Activated T-helper 17 cell treated with anti-CD3 and anti-CD28 coated beads, Interleukin-2, amount 50 U/mL, for 72 hours (primary cell): ENCODE measurements at regions not wholly inside any gene's neighbourhood (a gene's known extent, or its start where the extent isn't known, plus 50 kb on each side); places are given as distances from the start of the nearest gene placed in this dataset.
"Not testable (repeated sequence)": the region's sequence is repeated elsewhere in the genome, so short reads cannot be mapped to it uniquely, and the experiment has no call there.

Experiments used
- ATAC-seq: fragments of 150-1000 bp; cut with Tn5 transposase; replicated peaks from 2 replicates; pipeline ENCODE4 v1.10.0; 2021; ENCODE audit warnings: mild to moderate bottlenecking, moderate library complexity
- H3K27ac Mint-ChIP-seq: one replicate; pipeline ENCODE4 v1.8.0; 2022; ENCODE audit warnings: mixed read lengths
- H3K27me3 Mint-ChIP-seq: one replicate; pipeline ENCODE4 v1.8.0; 2022; ENCODE audit warnings: mixed read lengths
- H3K36me3 Mint-ChIP-seq: one replicate; pipeline ENCODE4 v1.8.0; 2022; ENCODE audit warnings: low read depth, mild to moderate bottlenecking, mixed read lengths
- H3K4me1 Mint-ChIP-seq: one replicate; pipeline ENCODE4 v1.8.0; 2022; ENCODE audit warnings: mixed read lengths
- H3K4me3 Mint-ChIP-seq: one replicate; pipeline ENCODE4 v1.8.0; 2022; ENCODE audit warnings: mild to moderate bottlenecking, mixed read lengths
- H3K9me3 Mint-ChIP-seq: one replicate; pipeline ENCODE4 v1.8.0; 2022; ENCODE audit warnings: mixed read lengths

- H3K9me3 Mint-ChIP-seq = no peaks in the 10 kb centered on the region
- no peak overlapping the region for H3K4me3 Mint-ChIP-seq
- no peak overlapping the region for H3K27ac Mint-ChIP-seq
Observed at GRCh38 chr7:149616898-149617297, 119.3 kb upstream of the ZNF746 start.

GRCh38 chr7:149615690-149616270 is 118.2 kb upstream of the ZNF746 start:
- Mint-ChIP-seq H3K27me3 (no peaks in the 10 kb centered on the region), H3K9me3 (no peaks in the 10 kb centered on the region), H3K27ac (peak overlapping the region; percentile 39), H3K36me3 (peaks cover 100% of the 10 kb centered on the region), H3K4me1 (peaks cover 13% of the 10 kb centered on the region), H3K4me3 (no peak overlapping the region)
- ATAC-seq = no peak

More at GRCh38 chr7:149616898-149617297, 119.3 kb upstream of the ZNF746 start:
- Mint-ChIP-seq H3K4me1 (peaks cover 22% of the 10 kb centered on the region), H3K27me3 (no peaks in the 10 kb centered on the region), H3K36me3 (peaks cover 100% of the 10 kb centered on the region)
- no peak for ATAC-seq

DNA sequence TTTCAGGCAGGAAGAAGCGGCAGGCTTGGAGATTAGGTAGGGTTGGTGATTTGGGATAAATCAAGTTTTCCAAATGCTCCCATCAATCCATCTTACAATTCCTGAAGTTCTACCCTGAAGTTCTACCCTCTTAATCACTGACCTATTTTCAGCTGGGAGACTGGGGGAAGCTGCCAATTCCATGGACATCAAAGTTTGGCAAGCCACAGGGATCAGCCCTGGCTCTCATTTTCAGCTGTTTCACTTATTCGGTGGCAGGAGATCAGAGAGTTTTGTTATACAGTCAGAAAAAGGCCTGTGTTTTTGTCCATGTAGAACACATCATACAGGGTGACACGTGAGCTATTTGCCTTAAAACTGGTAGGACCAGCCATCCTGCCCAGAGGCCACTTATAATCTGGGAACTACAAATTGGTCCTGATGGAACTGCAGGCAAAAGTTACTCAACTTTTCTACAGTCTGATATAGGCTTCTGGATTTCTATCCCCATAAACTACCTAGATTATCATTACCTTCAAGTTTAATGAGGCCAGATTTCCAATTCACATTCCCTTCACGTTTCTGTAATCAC is 112.9 kb upstream of the ZNF746 start:
- no peak overlapping the region for H3K4me3 Mint-ChIP-seq
- peaks cover 13% of the 10 kb centered on the region for H3K4me1 Mint-ChIP-seq
- no peak for ATAC-seq
- peaks cover 100% of the 10 kb centered on the region for H3K36me3 Mint-ChIP-seq
- no peak overlapping the region for H3K27ac Mint-ChIP-seq
- no peaks in the 10 kb centered on the region for H3K27me3 Mint-ChIP-seq
- no peaks in the 10 kb centered on the region for H3K9me3 Mint-ChIP-seq

- no peaks in the 10 kb centered on the region for H3K9me3 Mint-ChIP-seq
- no peak for ATAC-seq
- H3K27me3 Mint-ChIP-seq = no peaks in the 10 kb centered on the region
- H3K27ac Mint-ChIP-seq = no peak overlapping the region
- H3K4me3 Mint-ChIP-seq = no peak overlapping the region
- peaks cover 96% of the 10 kb centered on the region for H3K36me3 Mint-ChIP-seq
- H3K4me1 Mint-ChIP-seq = peaks cover 13% of the 10 kb centered on the region
Observed at GRCh38 chr7:149608168-149608567, 110.6 kb upstream of the ZNF746 start.

DNA sequence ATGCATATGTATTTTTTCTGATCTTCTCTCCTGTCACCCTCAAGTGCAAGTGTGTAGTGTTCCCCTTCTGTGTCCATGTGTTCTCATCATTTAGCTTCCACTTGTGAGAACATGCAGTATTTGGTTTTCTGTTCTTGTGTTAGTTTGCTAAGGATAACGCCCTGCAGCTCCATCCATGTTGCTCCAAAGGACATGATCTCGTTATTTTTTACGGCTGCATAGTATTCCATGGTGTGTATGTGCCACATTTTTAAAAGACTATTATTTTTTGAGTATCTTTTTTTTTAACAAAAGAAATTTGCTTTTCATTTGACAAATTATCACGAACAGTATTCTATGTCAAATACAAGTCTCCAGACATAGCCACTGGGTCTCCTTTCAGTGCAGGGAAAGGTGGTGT is 110.1 kb upstream of the ZNF746 start:
- Mint-ChIP-seq H3K27ac (no peak overlapping the region), H3K4me3 (no peak overlapping the region), H3K27me3 (no peaks in the 10 kb centered on the region), H3K4me1 (peaks cover 13% of the 10 kb centered on the region), H3K9me3 (no peaks in the 10 kb centered on the region), H3K36me3 (peaks cover 96% of the 10 kb centered on the region)
- no peak for ATAC-seq

DNA sequence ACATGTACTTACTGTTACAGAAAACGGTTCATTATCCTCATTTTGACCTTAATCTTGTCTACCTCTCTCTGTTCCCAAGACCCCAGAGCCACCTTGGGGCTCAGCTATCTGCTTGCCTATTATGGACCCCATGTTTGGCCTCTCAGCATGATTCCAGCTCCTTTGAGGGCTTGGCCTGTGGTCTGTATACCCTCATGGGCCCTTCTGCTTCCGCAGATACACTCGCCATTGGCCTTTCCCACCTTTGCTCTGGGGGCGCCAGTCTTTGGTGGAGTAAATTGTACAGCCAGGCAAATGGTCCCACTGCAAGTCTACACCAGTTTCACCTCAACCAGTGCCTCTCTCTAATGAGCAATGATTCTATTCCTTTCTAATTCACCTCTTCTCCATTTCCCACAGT is 109.2 kb upstream of the ZNF746 start:
- H3K4me3 Mint-ChIP-seq = no peak overlapping the region
- no peaks in the 10 kb centered on the region for H3K9me3 Mint-ChIP-seq
- peaks cover 13% of the 10 kb centered on the region for H3K4me1 Mint-ChIP-seq
- H3K36me3 Mint-ChIP-seq = peaks cover 96% of the 10 kb centered on the region
- no peak for ATAC-seq
- peak overlapping the region; percentile 61 for H3K27ac Mint-ChIP-seq
- H3K27me3 Mint-ChIP-seq = no peaks in the 10 kb centered on the region

- no peaks in the 10 kb centered on the region for H3K9me3 Mint-ChIP-seq
- peaks cover 96% of the 10 kb centered on the region for H3K36me3 Mint-ChIP-seq
- H3K4me1 Mint-ChIP-seq = peaks cover 13% of the 10 kb centered on the region
- no peaks in the 10 kb centered on the region for H3K27me3 Mint-ChIP-seq
- no peak overlapping the region for H3K4me3 Mint-ChIP-seq
- H3K27ac Mint-ChIP-seq = peak overlapping the region; percentile 1
- no peak for ATAC-seq
Observed at GRCh38 chr7:149605696-149606095, 108.1 kb upstream of the ZNF746 start.

- no peak overlapping the region for H3K4me3 Mint-ChIP-seq
- H3K27ac Mint-ChIP-seq = no peak overlapping the region
- H3K27me3 Mint-ChIP-seq = no peaks in the 10 kb centered on the region
- H3K4me1 Mint-ChIP-seq = peaks cover 21% of the 10 kb centered on the region
- no peak for ATAC-seq
- peaks cover 96% of the 10 kb centered on the region for H3K36me3 Mint-ChIP-seq
- H3K9me3 Mint-ChIP-seq = no peaks in the 10 kb centered on the region
Observed at GRCh38 chr7:149604521-149604920, 106.9 kb upstream of the ZNF746 start.

GRCh38 chr7:149600669-149601330 is 103.2 kb upstream of the ZNF746 start:
- Mint-ChIP-seq H3K4me1 (peaks cover 14% of the 10 kb centered on the region), H3K27ac (peak overlapping the region; percentile 98), H3K4me3 (peak overlapping the region; percentile 81), H3K36me3 (peaks cover 83% of the 10 kb centered on the region)
- H3K9me3 Mint-ChIP-seq, H3K27me3 Mint-ChIP-seq: not testable (repeated sequence)
- peak; percentile 96 for ATAC-seq

GRCh38 chr7:149599636-149600206 is 102.1 kb upstream of the ZNF746 start:
- peak; percentile 0 for ATAC-seq
- no peaks in the 10 kb centered on the region for H3K9me3 Mint-ChIP-seq
- H3K4me3 Mint-ChIP-seq = peak overlapping the region; percentile 81
- peaks cover 85% of the 10 kb centered on the region for H3K36me3 Mint-ChIP-seq
- peak overlapping the region; percentile 98 for H3K27ac Mint-ChIP-seq
- H3K4me1 Mint-ChIP-seq = peaks cover 17% of the 10 kb centered on the region
- no peaks in the 10 kb centered on the region for H3K27me3 Mint-ChIP-seq

- ATAC-seq = peak; percentile 17
- Mint-ChIP-seq H3K9me3 (no peaks in the 10 kb centered on the region), H3K4me3 (peak overlapping the region; percentile 81), H3K27ac (peak overlapping the region; percentile 98), H3K27me3 (no peaks in the 10 kb centered on the region), H3K36me3 (peaks cover 85% of the 10 kb centered on the region), H3K4me1 (peaks cover 21% of the 10 kb centered on the region)
Observed at GRCh38 chr7:149598721-149599308, 101.2 kb upstream of the ZNF746 start.

GRCh38 chr7:149597789-149598188 is 100.2 kb upstream of the ZNF746 start:
- H3K27ac Mint-ChIP-seq, H3K9me3 Mint-ChIP-seq, H3K27me3 Mint-ChIP-seq, ATAC-seq, H3K4me3 Mint-ChIP-seq: not testable (repeated sequence)
- peaks cover 81% of the 10 kb centered on the region for H3K36me3 Mint-ChIP-seq
- peaks cover 22% of the 10 kb centered on the region for H3K4me1 Mint-ChIP-seq

- peaks cover 81% of the 10 kb centered on the region for H3K36me3 Mint-ChIP-seq
- ATAC-seq = no peak
- H3K4me3 Mint-ChIP-seq = no peak overlapping the region
Observed at GRCh38 chr7:149595541-149595940, 97.9 kb upstream of the ZNF746 start.

DNA sequence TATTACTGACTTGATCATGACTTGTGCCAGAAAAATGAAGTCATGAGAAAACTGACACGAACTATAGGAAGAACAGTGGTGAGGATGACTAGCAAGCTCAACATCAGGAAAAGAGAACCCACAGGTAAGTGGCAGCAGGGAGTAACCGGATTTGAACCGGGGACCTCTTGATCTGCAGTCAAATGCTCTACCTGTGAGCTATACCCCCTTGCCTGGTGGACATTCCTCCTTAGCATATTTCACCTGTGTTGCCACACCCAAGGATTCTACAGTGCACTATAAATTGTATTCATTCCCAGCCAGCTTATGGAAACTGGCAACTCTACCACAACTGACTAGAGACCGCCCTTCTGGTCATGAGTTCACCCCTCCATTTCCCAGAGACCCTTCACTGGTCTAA is 97.5 kb upstream of the ZNF746 start:
- Mint-ChIP-seq H3K27ac (peak overlapping the region; percentile 3), H3K27me3 (no peaks in the 10 kb centered on the region), H3K4me3 (no peak overlapping the region), H3K4me1 (peaks cover 26% of the 10 kb centered on the region), H3K9me3 (no peaks in the 10 kb centered on the region), H3K36me3 (peaks cover 81% of the 10 kb centered on the region)
- no peak for ATAC-seq

More at GRCh38 chr7:149595541-149595940, 97.9 kb upstream of the ZNF746 start:
- H3K9me3 Mint-ChIP-seq = no peaks in the 10 kb centered on the region
- H3K27me3 Mint-ChIP-seq = no peaks in the 10 kb centered on the region
- peaks cover 27% of the 10 kb centered on the region for H3K4me1 Mint-ChIP-seq
- H3K27ac Mint-ChIP-seq = peak overlapping the region; percentile 36
